ENCODE measurements at regions not wholly inside any gene's neighbourhood (a gene's known extent, or its start where the extent isn't known, plus 50 kb on each side); places are given as distances from the start of the nearest gene placed in this dataset.

- no peak for TF ChIP-seq CTCF (IDR thresholded peaks at IDR 0.05)
- no peak for TF ChIP-seq POLR2A (IDR thresholded peaks at IDR 0.05)
Observed at GRCh38 chr12:11984417-11984816, 86.3 kb upstream of the BCL2L14 start.
